Renal cortex interstitium (tissue), 11 donors: ENCODE measurements at regions not wholly inside any gene's neighbourhood (a gene's known extent, or its start where the extent isn't known, plus 50 kb on each side); places are given as distances from the start of the nearest gene placed in this dataset.

Experiments
- DNase-seq, 11 donors: peaks; one replicate each; pipeline ENCODE4 v3.0.0-alpha.2; 2013; ENCODE audit warnings: low read depth in 9 of 11, low spot score in 4 of 11; ENCODE audit errors: extremely low read depth in 1 of 11

- DNase-seq = no peak
Observed at GRCh38 chr7:106415433-106415832, 130.7 kb upstream of the NAMPT start.

GRCh38 chr7:106413446-106413845 is 128.7 kb upstream of the NAMPT start:
- no peak for DNase-seq

GRCh38 chr7:106405697-106406141 is 120.9 kb upstream of the NAMPT start:
- no peak for DNase-seq

DNA sequence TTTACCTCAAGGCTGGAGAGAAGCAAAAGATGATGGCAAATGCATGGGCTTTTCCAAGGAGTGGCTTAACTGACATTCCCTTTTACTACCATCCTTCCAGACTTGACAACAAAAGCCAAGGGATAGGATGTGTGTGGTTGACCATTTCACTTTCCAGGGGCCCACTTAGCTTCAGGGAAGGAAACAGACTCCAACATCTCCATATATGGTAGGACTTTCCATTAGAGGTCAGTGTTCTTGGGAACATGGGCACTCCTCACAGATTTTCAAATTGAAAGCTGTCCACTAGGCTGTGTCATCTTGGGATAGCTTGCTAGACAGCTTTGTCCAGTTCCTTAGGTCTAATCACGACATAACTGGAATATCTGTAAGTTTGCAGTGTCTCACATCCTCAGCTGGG is 118.1 kb upstream of the NAMPT start:
- no peak for DNase-seq

DNA sequence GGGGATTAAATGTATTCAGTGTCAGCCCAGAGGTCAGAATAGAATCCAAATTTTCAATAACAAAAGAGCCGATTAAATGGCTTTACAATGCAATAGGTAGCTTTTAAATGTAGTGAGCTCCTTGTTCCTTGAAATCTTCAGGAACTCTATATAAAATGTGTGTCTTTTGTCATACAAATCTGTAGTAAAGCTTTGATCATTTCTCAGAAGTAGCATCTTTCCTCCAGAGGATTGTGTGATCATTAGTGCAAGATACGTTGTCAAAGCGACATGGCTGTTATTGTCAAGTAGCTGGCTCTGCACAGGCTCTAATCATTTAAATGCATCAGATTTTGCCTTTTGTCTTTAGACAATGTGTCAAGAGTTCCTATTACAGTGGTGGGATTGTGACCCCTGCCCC is 116.1 kb upstream of the NAMPT start:
- DNase-seq = no peak

DNA sequence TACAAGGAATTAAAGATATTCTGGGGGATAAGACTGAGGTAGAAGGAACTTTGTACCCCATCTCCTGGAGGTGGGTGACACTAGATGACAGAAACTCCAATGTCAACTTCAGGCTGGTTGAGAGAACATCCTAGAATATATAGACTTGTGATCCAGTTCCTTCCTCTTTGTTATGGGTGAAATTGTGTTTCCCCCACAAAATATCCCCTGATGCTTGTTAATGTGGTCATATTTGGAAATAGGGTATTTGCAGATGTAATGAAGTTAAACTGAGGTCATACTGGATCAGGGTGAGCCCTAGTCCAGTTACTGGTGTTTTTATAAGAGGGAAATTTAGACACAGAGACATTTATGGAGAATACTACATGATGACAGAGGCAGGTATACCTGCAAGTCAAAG is 114.0 kb upstream of the NAMPT start:
- no peak for DNase-seq

- no peak for DNase-seq
Observed at GRCh38 chr7:106397994-106398393, 113.2 kb upstream of the NAMPT start.

- DNase-seq = no peak
Observed at GRCh38 chr7:106394526-106394925, 109.7 kb upstream of the NAMPT start.

DNA sequence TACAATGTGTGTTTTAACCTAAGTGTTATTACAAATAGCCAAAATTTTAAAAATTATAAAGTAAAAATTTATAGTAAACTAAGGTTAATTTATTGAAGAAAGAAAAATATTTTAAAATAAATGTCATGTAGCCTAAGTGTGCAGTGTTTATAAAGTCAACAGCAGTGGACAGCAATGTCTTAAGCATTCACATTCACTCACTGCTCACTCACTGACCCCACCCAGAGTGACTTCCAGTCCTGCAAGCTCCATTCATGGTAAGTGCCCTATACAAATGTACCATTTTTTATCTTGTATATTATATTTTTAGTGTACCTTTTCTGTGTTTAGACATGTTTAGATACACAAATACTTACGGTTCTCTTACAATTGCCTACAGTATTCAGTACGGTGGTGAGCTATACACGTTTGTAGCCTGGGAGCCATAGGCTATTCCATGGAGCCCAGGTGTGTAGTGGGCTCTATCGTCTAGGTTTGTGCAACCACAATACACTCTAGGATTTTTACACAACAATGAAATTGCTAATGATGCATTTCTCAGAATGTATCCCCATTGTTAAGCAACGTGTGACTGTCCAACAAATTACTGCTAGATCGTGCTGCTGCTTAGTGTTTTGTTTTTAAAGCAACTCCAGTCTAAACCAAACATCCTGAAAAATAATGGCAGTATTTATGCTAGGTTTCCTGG is 108.9 kb upstream of the NAMPT start:
- no peak for DNase-seq

- no peak for DNase-seq
Observed at GRCh38 chr7:106392590-106392989, 107.8 kb upstream of the NAMPT start.

GRCh38 chr7:106392144-106392543 is 107.4 kb upstream of the NAMPT start:
- DNase-seq = no peak

- no peak for DNase-seq
Observed at GRCh38 chr7:106386958-106387357, 102.2 kb upstream of the NAMPT start.

- DNase-seq = no peak
Observed at GRCh38 chr7:106384373-106384772, 99.6 kb upstream of the NAMPT start.

- DNase-seq = no peak
Observed at GRCh38 chr7:106382929-106383328, 98.1 kb upstream of the NAMPT start.

DNA sequence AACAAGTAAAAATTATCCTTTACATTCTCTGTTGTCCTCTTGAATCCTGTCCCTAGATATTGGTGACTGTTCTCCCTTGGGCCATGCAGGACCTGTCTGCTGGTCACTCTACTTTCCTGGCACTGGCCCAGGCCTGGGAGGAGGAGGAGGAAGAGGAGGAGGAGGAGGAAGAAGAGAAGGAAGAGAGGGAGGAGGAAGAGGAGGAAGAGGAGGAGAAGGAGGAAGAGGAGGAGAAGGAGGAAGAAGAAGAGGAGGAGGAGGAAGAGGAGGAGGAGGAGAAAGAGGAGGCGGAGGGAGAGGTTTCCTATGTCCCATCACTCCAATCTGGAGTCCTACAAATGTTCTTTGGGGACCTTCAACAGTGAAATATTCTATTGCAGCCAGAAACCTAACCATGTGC is 97.3 kb upstream of the NAMPT start:
- DNase-seq = no peak

GRCh38 chr7:106381252-106381651 is 96.5 kb upstream of the NAMPT start:
- no peak for DNase-seq

DNA sequence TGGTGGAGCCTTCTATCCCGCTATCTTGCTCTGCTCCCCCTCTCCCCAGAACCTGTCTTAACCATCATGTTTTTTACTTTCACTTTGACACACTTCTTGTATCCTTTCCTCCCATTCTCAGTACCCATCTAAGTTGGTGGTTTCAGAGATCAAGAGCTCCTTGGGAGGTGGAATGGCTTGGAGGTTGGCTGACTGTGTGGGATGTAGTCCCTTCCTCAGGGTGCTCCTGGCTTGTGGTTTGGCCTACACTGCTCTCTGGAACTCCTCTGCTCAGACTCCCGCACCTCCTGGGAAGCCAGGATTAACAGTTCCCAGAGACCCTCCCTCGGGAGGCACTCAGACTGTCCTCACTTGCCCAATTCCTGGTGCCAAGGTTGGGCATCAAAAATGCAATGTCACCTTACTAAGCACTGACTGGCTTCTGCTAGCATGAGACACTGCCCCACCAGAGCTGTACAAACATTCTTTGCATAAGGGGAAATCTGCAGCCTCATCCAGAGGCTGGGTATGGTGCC is 93.1 kb upstream of the NAMPT start:
- DNase-seq = no peak

DNA sequence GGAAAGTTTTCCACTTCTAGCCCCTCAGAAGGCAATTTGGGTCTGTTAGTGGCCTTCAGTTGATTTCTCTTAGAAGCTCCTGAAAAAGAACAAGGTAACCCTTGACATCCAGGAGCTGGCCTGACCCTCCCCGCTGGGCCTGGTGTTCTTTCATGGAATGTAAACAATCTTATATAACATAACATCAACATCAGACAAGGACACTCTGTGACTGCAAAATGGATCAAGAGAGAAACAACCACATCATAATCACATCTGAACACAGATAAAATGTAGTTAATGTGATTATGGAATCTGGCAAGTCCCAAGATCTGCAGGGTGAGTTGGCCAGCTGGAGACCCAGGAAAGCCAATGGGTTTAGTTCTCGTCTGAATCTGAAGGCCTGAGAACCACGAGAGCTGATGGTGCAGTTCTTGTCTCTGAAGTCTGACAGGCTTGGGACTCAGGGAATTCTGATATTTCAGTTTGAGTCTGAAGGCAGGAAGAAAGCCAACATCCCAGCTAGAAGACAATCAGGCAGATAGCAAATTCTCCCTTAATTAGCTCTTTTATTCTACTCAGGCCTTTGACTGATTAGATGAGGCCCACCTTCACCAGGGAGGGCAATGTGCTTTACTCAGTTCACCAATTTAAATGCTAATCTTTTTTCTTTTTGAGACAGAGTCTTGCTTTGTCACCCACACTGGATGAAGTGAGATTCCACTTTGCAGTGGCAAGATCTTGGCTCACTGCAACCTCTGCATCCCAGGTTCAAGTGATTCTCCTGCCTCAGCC is 91.4 kb upstream of the NAMPT start:
- no peak for DNase-seq

GRCh38 chr7:106375499-106375898 is 90.7 kb upstream of the NAMPT start:
- DNase-seq = no peak

DNA sequence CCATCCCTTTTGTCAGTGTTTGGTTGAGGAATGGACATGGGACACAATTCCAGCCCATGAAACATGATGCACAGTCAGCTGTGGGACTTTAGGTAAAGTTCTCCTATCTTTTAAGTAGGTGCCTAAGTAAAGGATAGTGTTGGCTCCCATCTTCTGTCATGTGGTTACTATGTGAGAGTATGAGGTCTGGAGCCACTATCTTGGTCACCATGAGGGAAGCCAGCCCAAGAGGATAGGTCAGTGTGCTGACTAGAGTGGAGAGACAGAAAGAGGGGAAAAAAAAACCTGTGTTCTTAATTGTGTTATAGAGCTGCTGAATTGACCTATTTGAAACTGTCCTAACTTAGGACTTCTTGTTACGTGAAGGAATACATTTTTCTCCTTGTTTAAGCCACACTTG is 89.7 kb upstream of the NAMPT start:
- DNase-seq = no peak
